ENCODE measurements at regions not wholly inside any gene's neighbourhood (a gene's known extent, or its start where the extent isn't known, plus 50 kb on each side); places are given as distances from the start of the nearest gene placed in this dataset.

DNA sequence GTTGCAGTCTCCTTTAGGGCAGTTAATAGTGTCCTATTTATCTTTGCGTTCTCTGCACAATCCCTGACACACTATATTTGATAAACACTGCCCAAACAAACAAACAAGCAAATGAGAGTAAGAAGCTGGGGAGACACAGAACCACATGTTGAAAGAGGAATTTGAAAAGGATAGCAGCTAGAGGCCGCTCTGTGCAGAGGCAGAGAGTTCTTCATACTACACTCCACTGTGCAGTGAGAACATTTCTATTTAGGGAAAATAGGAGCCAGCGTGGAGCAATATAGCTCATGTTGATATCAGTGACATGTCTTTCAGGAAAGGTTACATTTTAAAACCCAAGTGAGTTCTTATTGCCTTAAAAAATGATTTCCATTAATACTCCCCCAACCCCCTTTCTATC lies 140.3 kb upstream of the SEL1L start:
- DNase-seq, result peak; percentile 21

DNA sequence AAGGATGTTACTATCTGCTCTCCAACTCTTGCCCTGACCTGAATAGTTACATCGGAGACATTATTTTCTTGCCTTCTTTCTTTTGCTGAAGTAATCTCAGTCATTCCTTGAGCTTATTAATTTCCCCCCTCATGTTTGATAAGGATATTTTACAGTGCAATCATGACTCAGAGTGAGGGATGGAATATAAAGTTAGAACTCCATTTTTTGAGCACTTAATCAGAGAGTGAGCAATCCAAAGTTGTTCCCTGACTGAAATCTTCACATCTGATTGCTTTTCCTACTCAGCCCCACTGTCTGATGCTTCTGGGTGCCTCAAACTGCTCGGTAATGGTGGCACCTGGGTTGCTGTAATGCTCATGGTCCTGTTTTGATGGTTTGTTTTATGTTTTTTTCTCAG lies 142.7 kb upstream of the SEL1L start:
- DNase-seq, result no peak

DNA sequence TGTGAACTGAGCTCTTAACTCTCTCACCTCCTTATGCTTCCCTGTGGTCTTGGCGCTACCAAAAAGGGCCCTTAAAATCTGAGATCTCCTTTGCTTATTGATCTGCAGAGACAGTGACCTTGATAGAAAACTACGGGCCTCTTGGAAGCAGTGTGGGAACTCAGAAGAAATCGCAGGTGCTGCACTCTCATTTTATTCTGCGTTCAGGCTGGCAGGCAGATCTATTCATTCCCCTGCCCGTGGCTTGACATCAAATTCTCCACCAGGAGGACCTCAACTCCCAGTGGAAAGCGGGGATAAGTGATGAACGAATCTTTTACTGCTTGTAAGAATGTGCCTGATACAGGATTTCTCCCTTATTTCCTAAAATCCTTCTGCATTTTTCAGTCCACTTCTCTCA lies 143.2 kb upstream of the SEL1L start:
- DNase-seq, result no peak

DNA sequence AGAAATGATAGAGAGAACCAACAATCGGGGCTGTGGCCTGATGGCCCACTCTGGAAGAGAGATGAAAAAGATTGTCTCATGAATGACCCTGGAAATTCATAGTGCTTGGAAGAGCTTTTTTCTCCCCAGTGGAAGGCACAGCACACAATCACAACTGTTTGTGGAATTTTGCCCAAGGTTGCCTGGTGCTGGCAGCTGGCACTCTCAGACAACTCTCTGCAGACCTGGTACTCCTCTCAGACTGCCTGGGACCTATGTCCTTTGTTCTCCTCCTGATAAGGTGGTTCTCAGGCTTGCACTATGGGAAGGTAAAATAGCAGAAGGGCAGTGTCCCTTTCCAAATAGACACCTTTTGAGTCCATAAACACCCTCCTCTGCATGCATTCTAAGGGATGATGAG lies 144.1 kb upstream of the SEL1L start:
- DNase-seq, result no peak

DNA sequence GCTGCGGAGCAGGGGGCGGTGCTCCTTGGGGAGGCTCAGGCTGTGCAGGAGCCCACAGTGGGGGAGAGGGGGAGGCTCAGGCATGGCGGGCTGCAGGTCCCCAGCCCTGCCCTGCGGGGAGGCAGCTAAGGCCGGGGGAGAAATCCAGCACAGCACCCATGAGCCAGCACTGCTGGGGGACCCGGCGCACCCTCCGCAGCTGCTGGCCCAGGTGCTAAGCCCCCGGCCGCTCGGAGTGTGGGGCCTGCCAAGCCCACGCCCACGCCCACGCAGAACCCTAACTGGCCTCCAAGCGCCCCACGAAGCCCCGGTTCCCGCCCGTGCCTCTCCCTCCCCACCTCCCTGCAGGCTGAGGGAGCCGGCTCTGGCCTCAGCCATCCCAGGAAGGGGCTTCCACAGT lies 145.6 kb upstream of the SEL1L start:
- no peak for DNase-seq

DNA sequence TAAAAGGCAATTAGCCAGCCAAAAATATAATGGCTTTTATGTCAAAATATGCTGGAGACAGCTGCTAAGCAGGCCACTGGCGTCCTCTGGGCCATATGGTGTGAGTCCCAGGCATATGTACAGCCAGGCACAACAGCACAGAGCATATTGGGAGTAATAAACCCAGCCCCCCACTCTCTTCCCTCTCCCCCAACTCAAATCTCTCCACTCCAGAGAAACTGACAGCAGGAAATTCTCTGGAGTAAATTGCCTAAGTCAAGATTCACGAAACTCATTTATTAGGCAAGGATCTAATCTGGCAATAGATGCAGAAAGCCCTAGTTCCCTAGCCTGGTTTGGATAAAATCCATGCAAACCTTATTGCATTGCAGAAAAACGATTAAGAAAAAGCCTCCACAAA lies 147.9 kb upstream of the SEL1L start:
- peak; percentile 86 for DNase-seq

DNA sequence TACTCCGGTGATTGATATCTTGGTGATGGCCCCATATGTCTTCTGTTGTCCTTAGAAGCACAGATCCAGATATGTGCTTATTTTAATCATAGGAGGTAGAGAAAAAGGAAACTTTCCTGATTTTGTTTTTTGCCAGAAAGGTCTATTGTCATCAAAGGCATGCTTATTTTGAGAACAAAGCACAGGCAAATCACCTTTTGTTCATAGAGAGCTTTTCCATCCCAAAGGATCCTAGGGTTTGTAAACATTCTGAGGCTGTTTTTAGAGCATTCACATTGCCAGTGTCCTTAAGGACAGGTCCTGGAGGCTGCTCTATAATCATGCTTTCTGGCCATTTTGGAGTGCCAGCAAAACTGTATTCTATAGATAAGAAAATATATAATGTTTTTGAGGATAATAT lies 148.5 kb upstream of the SEL1L start:
- DNase-seq, result peak; percentile 21

DNA sequence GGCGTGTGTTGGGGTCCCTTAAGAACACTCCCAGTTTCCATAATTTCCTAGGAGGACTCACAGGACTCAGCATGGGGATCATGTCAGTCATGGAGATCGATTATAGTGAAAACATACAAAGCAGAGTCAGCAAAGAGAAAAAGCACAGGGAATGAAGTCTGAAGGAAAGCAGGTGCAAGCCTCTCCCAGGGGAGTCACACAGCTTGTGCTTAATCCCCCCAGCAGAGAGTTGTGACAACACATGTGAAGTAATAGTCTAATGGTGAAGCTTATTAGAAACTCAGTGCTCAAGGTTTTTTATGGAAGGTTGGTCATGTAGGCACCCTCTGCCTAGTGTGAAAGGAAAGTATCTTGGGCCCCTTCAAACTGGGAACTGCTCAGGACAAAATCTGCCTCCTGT lies 149.0 kb upstream of the SEL1L start:
- peak; percentile 47 for DNase-seq

DNA sequence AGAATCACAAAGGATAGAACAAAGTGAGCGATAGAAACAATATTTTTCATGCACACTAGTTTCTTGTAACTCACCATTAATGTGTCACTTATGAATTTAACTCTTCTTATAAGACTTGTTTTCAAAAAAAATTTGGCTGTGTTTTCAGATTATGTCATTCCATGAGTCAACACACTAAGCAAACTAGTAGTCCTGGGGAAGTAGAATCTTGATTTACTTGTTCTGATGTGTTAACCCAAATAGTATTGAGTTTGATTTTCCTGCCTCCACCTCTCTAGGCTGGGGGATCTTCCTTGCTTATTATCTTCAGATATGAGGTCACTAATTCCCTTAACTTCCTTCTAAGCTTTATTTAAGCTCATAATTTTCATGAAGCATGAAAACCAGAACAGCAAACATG lies 151.0 kb upstream of the SEL1L start:
- no peak for DNase-seq

DNA sequence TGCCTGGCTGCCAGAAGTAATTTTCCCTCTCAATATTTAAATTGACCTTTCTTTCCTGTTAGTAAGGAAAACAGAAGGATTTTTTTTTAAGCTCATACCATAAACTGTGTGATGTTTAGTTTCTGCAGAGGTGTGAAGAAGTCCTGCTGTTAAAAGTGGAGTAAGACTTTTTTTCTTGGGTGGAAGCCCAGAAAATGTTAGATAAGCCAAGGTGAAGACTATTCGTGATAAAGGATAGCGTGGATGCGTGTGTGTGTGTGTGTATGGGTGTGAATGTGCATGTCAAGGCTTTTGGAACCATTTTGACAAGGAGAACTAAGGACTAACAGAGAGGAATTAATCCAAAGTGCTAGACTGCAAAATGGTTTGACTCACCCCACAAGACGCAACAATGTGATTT lies 152.9 kb upstream of the SEL1L start:
- no peak for DNase-seq

DNA sequence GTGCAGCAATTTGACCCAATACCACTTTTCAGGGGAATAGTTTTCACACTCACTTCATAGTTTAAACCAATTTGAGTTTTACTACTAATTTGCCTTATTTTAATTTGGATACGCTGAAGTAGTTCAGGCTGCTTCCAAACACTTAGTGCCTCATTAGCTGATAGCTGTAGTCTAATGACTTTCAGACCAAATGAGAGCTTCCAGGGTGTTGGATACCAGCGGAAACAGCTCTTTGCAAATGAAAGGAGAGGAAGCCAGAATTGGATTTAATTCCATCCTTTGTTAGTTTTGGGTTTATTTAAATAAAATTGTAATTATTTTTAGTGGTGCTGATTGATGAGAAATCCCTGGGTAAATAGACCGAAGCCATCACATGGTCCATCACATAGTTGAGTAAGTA lies 158.3 kb upstream of the SEL1L start:
- DNase-seq, result no peak

DNA sequence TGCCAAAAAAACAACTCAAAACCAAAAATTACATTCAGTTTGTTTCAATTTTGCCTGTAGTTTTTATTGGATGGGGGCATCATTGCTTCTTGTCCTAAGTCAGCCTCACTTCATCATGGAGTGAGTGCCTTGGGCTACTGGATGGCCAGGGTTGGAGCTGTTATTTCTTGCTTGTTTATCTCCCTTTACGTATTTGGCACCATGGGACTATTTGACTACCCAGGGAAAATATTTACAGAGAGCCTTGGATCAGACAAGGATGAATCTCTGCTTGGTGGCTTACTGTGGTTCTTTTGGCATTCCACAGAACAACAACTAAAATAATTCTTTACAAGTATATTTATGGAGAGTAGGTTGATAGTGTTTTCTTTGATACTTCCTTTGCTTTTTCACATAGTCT lies 160.8 kb upstream of the SEL1L start:
- DNase-seq, result no peak

DNA sequence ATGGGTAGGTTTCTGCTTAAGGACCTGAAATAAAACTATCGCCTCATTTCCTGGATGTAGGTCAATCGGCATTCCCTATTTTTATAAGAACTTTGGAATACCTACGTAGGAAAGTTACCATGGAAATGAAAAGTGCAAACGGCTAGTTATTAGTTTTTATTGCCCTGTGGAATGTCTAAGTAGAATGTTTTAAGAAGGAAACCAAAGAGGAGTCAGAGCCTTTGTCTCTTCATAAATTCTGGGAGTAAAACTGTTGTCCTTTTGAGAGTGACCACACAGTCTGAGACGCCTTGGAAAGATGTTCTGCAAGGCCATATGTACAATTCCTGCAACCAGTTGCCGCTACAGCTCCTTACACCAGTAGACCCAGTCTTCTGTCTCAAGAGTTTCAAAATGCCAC lies 176.0 kb upstream of the SEL1L start:
- no peak for DNase-seq

DNA sequence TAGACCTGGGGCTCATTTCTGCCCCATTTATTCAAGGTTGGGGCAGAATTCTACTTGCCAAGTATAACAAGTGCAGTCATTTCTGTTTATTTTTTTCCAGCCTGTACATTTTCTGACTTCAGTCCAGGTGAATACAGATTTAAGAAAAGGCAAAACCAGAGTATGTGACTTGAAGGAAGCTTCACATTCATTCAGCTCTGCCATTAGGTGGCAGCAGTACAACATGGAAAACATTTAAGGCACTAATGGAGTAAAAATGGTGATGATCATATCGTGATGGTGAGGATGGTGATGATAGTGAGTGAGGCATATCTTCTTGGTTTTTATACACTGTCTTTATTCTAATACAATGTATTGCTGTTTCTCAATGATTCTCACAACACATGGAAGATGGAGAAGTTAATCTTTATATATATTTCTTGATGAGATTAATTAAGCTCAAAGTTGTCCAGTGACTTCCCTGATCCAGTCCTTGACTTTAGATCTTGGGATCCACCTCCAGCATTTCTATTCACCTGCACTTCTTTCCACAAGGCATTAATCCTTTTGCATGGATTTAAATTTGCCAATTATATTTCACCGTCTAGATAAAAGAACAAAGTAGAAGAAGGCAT lies 176.7 kb upstream of the SEL1L start:
- peak; percentile 79 for DNase-seq

DNA sequence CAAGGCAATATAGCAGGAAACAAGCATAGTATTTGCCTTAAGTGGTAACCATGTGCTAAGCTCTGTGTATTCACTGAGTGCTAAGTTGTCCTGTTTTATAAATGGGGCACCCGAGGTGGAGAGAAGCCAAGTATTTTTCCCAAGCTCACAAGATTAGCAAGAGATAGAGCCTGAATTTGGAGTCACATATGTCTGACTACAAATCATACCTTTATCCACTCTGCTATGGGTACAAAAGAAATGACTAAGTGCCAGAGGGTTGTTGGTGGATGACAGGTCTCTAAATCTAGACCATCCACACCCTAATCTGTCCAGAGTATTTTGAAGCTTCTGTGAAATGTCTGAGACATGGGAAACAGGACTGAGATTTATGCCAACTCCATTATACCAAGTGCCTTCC lies 182.1 kb upstream of the SEL1L start:
- DNase-seq, result no peak

DNA sequence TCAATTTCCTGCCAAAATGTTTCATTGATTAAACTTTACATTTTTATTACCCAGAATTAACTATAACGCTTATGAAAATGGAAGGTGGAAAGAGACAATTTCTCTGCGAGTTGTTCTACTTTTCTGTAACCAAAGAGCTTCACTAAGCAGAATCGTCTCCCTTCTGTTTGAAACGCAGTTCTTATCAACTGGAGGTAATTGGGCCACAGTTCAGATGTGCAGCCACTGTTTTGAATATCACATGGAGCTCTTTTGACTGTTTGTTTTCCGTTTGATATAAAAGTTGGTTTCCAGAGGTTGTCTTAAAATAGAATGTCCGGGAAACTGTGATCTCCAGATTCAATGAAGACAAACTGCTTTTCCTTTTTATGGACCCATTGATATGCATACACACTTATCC lies 183.3 kb upstream of the SEL1L start:
- DNase-seq, result no peak

DNA sequence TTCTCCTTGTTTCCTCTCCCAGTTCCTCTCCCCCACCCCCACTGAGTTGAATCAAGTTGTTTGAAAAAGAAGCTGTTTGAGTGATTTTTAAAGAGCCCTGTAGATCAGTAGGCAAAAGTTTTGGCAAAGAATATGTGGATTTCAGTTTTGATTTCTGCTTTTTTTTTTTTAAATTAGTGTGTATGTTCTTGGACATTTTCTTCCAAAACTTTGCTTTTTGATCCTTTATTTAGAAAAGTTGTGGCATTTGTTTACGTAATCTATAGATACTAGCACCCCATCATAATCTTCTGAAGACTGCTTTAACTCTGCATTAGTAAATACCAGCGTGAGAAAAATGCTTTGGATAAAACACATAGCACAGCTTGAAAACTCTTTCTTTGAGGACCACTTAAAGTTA lies 190.3 kb upstream of the SEL1L start:
- no peak for DNase-seq

DNA sequence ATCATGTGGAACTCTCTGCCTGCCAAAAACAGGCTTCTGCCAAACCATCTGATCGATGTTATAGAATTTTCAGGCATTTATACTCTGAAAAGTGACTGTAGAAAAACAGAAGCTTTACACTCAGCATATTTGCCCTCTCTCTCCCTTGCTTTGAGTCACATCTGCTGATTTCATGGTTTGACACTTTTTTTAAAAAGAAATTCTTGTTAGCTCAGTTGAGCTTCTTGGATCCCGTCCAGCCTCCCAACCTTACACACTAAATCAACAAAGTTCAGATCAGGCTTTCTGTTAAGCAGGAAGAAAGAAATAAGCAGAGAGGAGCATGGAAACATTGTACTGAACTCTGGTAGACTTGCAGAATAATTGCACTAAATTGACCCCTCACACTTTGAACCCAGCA lies 193.6 kb upstream of the SEL1L start:
- peak; percentile 94 for DNase-seq

DNA sequence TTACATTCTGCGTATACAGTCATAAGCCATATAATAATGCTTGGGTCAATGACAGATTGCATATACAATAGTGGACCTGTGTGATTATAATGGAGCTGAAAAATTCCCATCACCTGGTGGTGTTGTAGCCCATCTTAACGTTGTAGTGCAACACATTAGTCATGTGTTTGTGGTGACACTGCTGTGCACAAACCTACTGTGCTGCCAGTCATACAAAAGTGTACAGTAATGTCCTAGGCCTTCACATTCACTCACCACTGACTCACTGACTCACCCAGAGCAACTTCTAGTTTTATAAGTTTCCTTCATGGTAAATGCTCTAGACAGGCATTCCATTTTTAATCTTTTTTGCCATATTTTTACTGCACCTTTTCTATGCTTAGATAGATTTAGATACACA lies 194.8 kb upstream of the SEL1L start:
- DNase-seq, result no peak

DNA sequence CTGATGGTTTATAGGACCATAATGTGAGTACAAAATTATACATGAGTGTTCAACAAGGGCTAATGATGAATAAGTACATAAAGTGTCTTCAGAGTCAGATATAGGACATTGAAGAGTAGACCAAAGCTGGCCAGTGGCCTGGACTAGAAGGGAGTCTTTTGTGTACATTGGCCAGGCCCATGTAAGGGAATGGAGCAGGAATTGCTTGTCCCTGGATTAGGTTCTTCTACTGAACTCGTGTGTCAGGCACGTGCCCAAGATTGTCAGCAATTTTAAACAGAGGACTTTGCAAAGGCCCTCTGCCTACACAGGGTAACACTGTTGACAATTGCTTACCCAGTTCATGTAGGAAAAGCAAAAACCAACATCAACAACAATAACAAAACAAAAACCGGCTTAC lies 196.0 kb upstream of the SEL1L start:
- DNase-seq, result no peak

DNA sequence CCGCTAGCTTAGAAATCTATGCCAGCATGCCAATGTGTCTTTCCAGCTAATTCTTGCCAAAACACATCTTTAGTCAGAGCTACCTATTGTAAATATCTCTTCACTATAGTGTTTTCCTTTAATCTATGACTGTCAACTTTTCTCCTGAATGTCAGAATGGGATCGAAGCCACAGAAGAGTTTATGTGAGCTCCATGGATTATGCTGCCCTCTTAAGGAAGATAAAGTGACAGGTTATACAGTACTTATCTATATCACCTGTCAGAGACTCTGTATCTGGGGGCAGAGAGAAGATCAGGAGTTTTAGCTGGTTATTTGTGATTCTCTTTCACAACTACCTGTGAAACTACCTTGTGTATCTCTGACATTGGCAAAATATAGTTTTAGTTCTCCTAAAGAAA lies 204.3 kb upstream of the SEL1L start:
- no peak for DNase-seq

DNA sequence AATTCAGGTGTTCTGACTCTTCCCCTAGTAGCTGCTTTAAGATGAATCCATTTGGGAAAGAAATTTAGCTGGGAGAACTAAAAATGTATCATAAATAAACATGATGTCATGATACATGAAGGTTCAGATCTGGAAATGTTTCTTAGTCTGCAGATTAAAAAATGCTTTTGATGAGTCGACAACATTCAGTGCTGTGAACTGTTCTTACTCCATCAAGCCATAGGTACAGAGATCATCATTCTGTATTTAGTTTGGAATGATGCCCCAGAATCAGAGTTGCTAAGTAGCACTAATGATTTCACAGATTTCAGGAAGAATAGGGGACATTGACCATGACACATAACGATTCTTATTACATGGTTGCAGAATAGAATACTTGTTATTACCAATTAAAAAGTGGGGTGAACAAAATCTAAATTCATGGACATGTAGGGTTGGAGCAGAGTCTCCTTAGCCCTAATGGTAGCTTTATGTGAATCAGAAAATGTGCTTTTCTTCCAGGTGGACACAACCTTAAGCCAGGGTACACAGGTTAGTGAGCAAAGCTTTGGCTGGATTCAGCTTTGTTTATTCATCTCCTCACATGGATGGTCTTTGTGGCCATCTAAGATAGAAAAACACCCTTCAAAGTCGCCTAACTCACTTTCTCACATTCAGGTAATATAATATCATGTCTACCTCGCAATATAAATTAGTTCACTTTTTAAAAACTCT lies 205.4 kb upstream of the SEL1L start:
- DNase-seq, result no peak

DNA sequence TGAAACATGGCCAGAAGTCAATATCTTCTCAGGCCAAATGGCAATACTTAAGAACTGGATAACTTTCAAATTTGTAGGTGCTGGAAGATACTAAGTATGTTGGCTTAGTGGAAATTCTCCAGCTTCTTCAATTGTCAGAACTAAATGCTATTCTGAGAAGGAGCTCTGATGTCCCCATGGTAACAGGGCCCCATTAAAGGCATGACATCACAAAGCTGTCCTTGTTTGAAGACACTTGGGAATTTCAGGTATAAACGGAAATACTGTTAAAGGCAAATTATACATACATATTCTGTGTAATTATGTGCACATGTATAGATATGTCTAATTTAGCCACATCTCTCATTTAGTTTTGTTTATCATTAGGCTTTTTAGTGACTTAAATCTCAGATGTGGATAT lies 210.0 kb upstream of the SEL1L start:
- DNase-seq, result no peak

DNA sequence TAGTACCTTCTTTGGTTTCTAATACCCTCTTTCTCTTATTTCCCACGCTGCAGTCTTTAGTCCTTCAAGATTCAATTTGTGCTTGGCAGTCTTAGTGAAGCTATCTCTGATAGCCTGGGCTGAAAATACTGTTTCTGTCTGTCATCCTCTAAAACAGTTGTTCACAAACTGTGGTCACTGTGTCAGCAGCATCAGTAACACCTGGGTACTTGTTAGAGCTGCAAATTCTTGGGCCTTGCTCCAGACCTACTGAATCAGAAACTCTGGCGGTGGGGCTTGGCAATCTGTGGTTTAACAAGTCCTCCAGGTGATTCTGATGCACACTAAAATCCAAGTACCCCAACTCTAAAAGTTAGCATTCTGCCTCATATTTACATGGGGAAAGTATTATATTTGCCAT lies 217.5 kb upstream of the SEL1L start:
- DNase-seq, result no peak

DNA sequence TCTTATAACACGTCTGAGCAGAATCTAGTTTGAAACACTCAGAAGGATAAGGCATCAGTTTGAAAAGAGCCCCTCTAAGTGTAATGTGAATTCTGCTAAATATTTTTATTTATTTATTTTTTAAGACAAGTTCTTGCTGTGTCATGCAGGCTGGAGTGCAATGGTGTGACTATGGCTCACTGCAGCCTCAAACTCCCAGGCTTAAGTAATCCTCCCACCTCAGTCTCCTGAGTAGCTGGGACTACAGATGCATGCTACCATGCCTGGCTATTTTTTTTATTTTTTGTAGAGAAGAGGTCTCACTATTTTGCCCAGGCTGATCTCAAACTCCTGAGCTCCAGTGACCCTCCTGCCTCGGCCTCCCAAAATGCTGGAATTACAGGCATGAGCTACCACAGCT lies 225.9 kb upstream of the SEL1L start:
- no peak for DNase-seq
